ENCODE measurements at regions not wholly inside any gene's neighbourhood (a gene's known extent, or its start where the extent isn't known, plus 50 kb on each side); places are given as distances from the start of the nearest gene placed in this dataset.
"Not testable (repeated sequence)": the region's sequence is repeated elsewhere in the genome, so short reads cannot be mapped to it uniquely, and the experiment has no call there.

- no peaks in the 10 kb centered on the region for H3K27me3 ChIP-seq (replicated peaks; ENCODE audit: insufficient read depth, low read depth, low read length, poor library complexity)
- no peaks in the 10 kb centered on the region for H3K36me3 ChIP-seq (ENCODE audit: insufficient read depth, low read length, poor library complexity, severe bottlenecking)
- peak; percentile 4 for DNase-seq (ENCODE audit: low spot score)
- no peak for TF ChIP-seq CTCF (conservative IDR thresholded peaks at IDR 0.05; ENCODE audit: low read depth, low read length)
- no peak for TF ChIP-seq EZH2 (IDR thresholded peaks at IDR 0.05; ENCODE audit: borderline replicate concordance, low read depth, low read length, poor library complexity, severe bottlenecking)
- POLR2A ChIA-PET (ENCODE audit: low non-redundant PET): no interaction called here
- CTCF ChIA-PET: no interaction called here
- H3K4me3 ChIP-seq (ENCODE audit: low read depth, low read length, poor library complexity, severe bottlenecking): no peak overlapping the region
- BruUV-seq (replicated peaks): no TSS peak
- intact Hi-C loops (cut with micrococcal nuclease; ENCODE audit: unreplicated experiment): no loop called here
- no peaks in the 10 kb centered on the region for H3K9me3 ChIP-seq (ENCODE audit: low read depth, low read length, poor library complexity, severe bottlenecking)
- peaks cover 22% of the 10 kb centered on the region for H3K4me1 ChIP-seq (ENCODE audit: insufficient read depth, low read length, poor library complexity, severe bottlenecking)
- no peak overlapping the region for H3K27ac ChIP-seq (ENCODE audit: low read depth, low read length, poor library complexity, severe bottlenecking)
Measured at GRCh38 chr6:96700915-96701314, 136.4 kb downstream of the GPR63 start.

GRCh38 chr6:96694429-96694828 is 131.5 kb downstream of the FHL5 start:
- DNase-seq (ENCODE audit: low spot score); POLR2A ChIA-PET (ENCODE audit: low non-redundant PET); H3K27ac ChIP-seq (ENCODE audit: low read depth, low read length, poor library complexity, severe bottlenecking); H3K4me3 ChIP-seq (ENCODE audit: low read depth, low read length, poor library complexity, severe bottlenecking); H3K27me3 ChIP-seq (replicated peaks; ENCODE audit: insufficient read depth, low read depth, low read length, poor library complexity); H3K36me3 ChIP-seq (ENCODE audit: insufficient read depth, low read length, poor library complexity, severe bottlenecking); H3K4me1 ChIP-seq (ENCODE audit: insufficient read depth, low read length, poor library complexity, severe bottlenecking); BruUV-seq (replicated peaks); H3K9me3 ChIP-seq (ENCODE audit: low read depth, low read length, poor library complexity, severe bottlenecking); CTCF ChIA-PET; intact Hi-C loops (cut with micrococcal nuclease; ENCODE audit: unreplicated experiment): not testable (repeated sequence)

GRCh38 chr6:96687121-96687520 is 124.2 kb downstream of the FHL5 start:
- DNase-seq (ENCODE audit: low spot score): no peak
- ChIA-PET CTCF (no interaction called here), POLR2A (ENCODE audit: low non-redundant PET) (no interaction called here)
- no peaks in the 10 kb centered on the region for H3K27me3 ChIP-seq (replicated peaks; ENCODE audit: insufficient read depth, low read depth, low read length, poor library complexity)
- H3K27ac ChIP-seq (ENCODE audit: low read depth, low read length, poor library complexity, severe bottlenecking): no peak overlapping the region
- H3K9me3 ChIP-seq (ENCODE audit: low read depth, low read length, poor library complexity, severe bottlenecking): no peaks in the 10 kb centered on the region
- TF ChIP-seq EZH2 (IDR thresholded peaks at IDR 0.05; ENCODE audit: borderline replicate concordance, low read depth, low read length, poor library complexity, severe bottlenecking) (no peak), CTCF (conservative IDR thresholded peaks at IDR 0.05; ENCODE audit: low read depth, low read length) (no peak)
- BruUV-seq (replicated peaks): no TSS peak
- H3K4me1 ChIP-seq (ENCODE audit: insufficient read depth, low read length, poor library complexity, severe bottlenecking): no peaks in the 10 kb centered on the region
- H3K36me3 ChIP-seq (ENCODE audit: insufficient read depth, low read length, poor library complexity, severe bottlenecking): no peaks in the 10 kb centered on the region
- H3K4me3 ChIP-seq (ENCODE audit: low read depth, low read length, poor library complexity, severe bottlenecking): no peak overlapping the region
- intact Hi-C loops (cut with micrococcal nuclease; ENCODE audit: unreplicated experiment): no loop called here

GRCh38 chr6:96685702-96686101 is 122.8 kb downstream of the FHL5 start:
- no peaks in the 10 kb centered on the region for H3K36me3 ChIP-seq (ENCODE audit: insufficient read depth, low read length, poor library complexity, severe bottlenecking)
- CTCF ChIA-PET: no interaction called here
- no peak overlapping the region for H3K4me3 ChIP-seq (ENCODE audit: low read depth, low read length, poor library complexity, severe bottlenecking)
- H3K9me3 ChIP-seq (ENCODE audit: low read depth, low read length, poor library complexity, severe bottlenecking): no peaks in the 10 kb centered on the region
- no peak overlapping the region for H3K27ac ChIP-seq (ENCODE audit: low read depth, low read length, poor library complexity, severe bottlenecking)
- no TSS peak for BruUV-seq (replicated peaks)
- intact Hi-C loops (cut with micrococcal nuclease; ENCODE audit: unreplicated experiment): no loop called here
- no peaks in the 10 kb centered on the region for H3K27me3 ChIP-seq (replicated peaks; ENCODE audit: insufficient read depth, low read depth, low read length, poor library complexity)
- no peak for DNase-seq (ENCODE audit: low spot score)
- TF ChIP-seq EZH2 (IDR thresholded peaks at IDR 0.05; ENCODE audit: borderline replicate concordance, low read depth, low read length, poor library complexity, severe bottlenecking) (no peak), CTCF (conservative IDR thresholded peaks at IDR 0.05; ENCODE audit: low read depth, low read length) (no peak)
- POLR2A ChIA-PET (ENCODE audit: low non-redundant PET): no interaction called here
- no peaks in the 10 kb centered on the region for H3K4me1 ChIP-seq (ENCODE audit: insufficient read depth, low read length, poor library complexity, severe bottlenecking)
